ENCODE measurements at regions not wholly inside any gene's neighbourhood (a gene's known extent, or its start where the extent isn't known, plus 50 kb on each side); places are given as distances from the start of the nearest gene placed in this dataset.

- TF ChIP-seq, protein P1, sequence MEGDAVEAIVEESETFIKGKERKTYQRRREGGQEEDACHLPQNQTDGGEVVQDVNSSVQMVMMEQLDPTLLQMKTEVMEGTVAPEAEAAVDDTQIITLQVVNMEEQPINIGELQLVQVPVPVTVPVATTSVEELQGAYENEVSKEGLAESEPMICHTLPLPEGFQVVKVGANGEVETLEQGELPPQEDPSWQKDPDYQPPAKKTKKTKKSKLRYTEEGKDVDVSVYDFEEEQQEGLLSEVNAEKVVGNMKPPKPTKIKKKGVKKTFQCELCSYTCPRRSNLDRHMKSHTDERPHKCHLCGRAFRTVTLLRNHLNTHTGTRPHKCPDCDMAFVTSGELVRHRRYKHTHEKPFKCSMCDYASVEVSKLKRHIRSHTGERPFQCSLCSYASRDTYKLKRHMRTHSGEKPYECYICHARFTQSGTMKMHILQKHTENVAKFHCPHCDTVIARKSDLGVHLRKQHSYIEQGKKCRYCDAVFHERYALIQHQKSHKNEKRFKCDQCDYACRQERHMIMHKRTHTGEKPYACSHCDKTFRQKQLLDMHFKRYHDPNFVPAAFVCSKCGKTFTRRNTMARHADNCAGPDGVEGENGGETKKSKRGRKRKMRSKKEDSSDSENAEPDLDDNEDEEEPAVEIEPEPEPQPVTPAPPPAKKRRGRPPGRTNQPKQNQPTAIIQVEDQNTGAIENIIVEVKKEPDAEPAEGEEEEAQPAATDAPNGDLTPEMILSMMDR (IDR thresholded peaks at IDR 0.05) = no peak
- TF ChIP-seq POLR2A (IDR thresholded peaks at IDR 0.05) = no peak
Measured at GRCh38 chr14:106023411-106023810, 497.0 kb downstream of the TMEM121 start.
